ENCODE measurements at regions not wholly inside any gene's neighbourhood (a gene's known extent, or its start where the extent isn't known, plus 50 kb on each side); places are given as distances from the start of the nearest gene placed in this dataset.

- DNase-seq (ENCODE audit: low spot score in 2 of 2, unreplicated experiment in 2 of 2): no peak
- H3K4me3 Mint-ChIP-seq: no peak overlapping the region
- H3K9me3 Mint-ChIP-seq: no peaks in the 10 kb centered on the region
- TF ChIP-seq CTCF (IDR thresholded peaks at IDR 0.05; ENCODE audit: unreplicated experiment): no peak
- no peaks in the 10 kb centered on the region for H3K36me3 Mint-ChIP-seq
- no peaks in the 10 kb centered on the region for H3K27me3 Mint-ChIP-seq (ENCODE audit: low read depth)
- no peaks in the 10 kb centered on the region for H3K4me1 Mint-ChIP-seq
- no peak overlapping the region for H3K27ac Mint-ChIP-seq
Observed at GRCh38 chr4:64545593-64545992, 136.3 kb upstream of the TECRL start.

- peak in 1 of 2 experiments; percentile 63 for DNase-seq (ENCODE audit: low spot score in 2 of 2, unreplicated experiment in 2 of 2)
- H3K4me1 Mint-ChIP-seq: no peaks in the 10 kb centered on the region
Observed at GRCh38 chr4:64539234-64539849, 130.1 kb upstream of the TECRL start.

GRCh38 chr4:64538219-64538618, 129.0 kb upstream of the TECRL start:
- Mint-ChIP-seq H3K27ac (no peak overlapping the region), H3K4me3 (no peak overlapping the region), H3K9me3 (no peaks in the 10 kb centered on the region), H3K36me3 (no peaks in the 10 kb centered on the region), H3K27me3 (ENCODE audit: low read depth) (peaks cover 2% of the 10 kb centered on the region), H3K4me1 (no peaks in the 10 kb centered on the region)
- TF ChIP-seq CTCF (IDR thresholded peaks at IDR 0.05; ENCODE audit: unreplicated experiment): no peak
- DNase-seq (ENCODE audit: low spot score in 2 of 2, unreplicated experiment in 2 of 2): no peak

More at GRCh38 chr4:64539234-64539849, 130.1 kb upstream of the TECRL start:
- Mint-ChIP-seq H3K36me3 (no peaks in the 10 kb centered on the region), H3K27ac (no peak overlapping the region), H3K4me3 (no peak overlapping the region), H3K9me3 (no peaks in the 10 kb centered on the region), H3K27me3 (ENCODE audit: low read depth) (peaks cover 2% of the 10 kb centered on the region)
- peak; percentile 83 for TF ChIP-seq CTCF (IDR thresholded peaks at IDR 0.05; ENCODE audit: unreplicated experiment)

- Mint-ChIP-seq H3K4me1 (no peaks in the 10 kb centered on the region), H3K36me3 (no peaks in the 10 kb centered on the region), H3K4me3 (no peak overlapping the region), H3K9me3 (peaks cover 3% of the 10 kb centered on the region), H3K27ac (no peak overlapping the region), H3K27me3 (ENCODE audit: low read depth) (peaks cover 2% of the 10 kb centered on the region)
- DNase-seq (ENCODE audit: low spot score in 2 of 2, unreplicated experiment in 2 of 2): no peak
- no peak for TF ChIP-seq CTCF (IDR thresholded peaks at IDR 0.05; ENCODE audit: unreplicated experiment)
Observed at GRCh38 chr4:64533637-64534036, 124.4 kb upstream of the TECRL start.

- no peak for TF ChIP-seq CTCF (IDR thresholded peaks at IDR 0.05; ENCODE audit: unreplicated experiment)
- peaks cover under 1% of the 10 kb centered on the region for H3K4me1 Mint-ChIP-seq
- peaks cover 3% of the 10 kb centered on the region for H3K9me3 Mint-ChIP-seq
- no peak for DNase-seq (ENCODE audit: low spot score in 2 of 2, unreplicated experiment in 2 of 2)
- H3K4me3 Mint-ChIP-seq: no peak overlapping the region
- H3K27me3 Mint-ChIP-seq (ENCODE audit: low read depth): peaks cover 2% of the 10 kb centered on the region
- H3K36me3 Mint-ChIP-seq: no peaks in the 10 kb centered on the region
- H3K27ac Mint-ChIP-seq: no peak overlapping the region
Observed at GRCh38 chr4:64533159-64533558, 123.9 kb upstream of the TECRL start.

GRCh38 chr4:64520421-64520820, 111.2 kb upstream of the TECRL start:
- no peak for TF ChIP-seq CTCF (IDR thresholded peaks at IDR 0.05; ENCODE audit: unreplicated experiment)
- Mint-ChIP-seq H3K4me1 (peaks cover 7% of the 10 kb centered on the region), H3K27ac (no peak overlapping the region), H3K4me3 (no peak overlapping the region), H3K9me3 (no peaks in the 10 kb centered on the region), H3K36me3 (no peaks in the 10 kb centered on the region), H3K27me3 (ENCODE audit: low read depth) (peaks cover 2% of the 10 kb centered on the region)
- no peak for DNase-seq (ENCODE audit: low spot score in 2 of 2, unreplicated experiment in 2 of 2)
